HepG2 (cell line): ENCODE measurements at regions not wholly inside any gene's neighbourhood (a gene's known extent, or its start where the extent isn't known, plus 50 kb on each side); places are given as distances from the start of the nearest gene placed in this dataset.
A peak's percentile ranks its signal among the peaks of the same experiment; 100 is the strongest.
"Not testable (repeated sequence)": the region's sequence is repeated elsewhere in the genome, so short reads cannot be mapped to it uniquely, and the experiment has no call there.

Source experiments
- ATAC-seq: fragments of 200-7000 bp; cut with Tn5 transposase; 3 replicates; pipeline ENCODE4 v1.9.1; 2020; ENCODE audit warnings: mild to moderate bottlenecking, moderate library complexity
- BruUV-seq: library from RNA; stranded (reverse); fragments of 400-500 nt; replicated peaks from 2 replicates; lab custom pipeline; 2021; lab: Mats Ljungman, UMichigan
- CTCF ChIA-PET: fragments of 300-600 bp; formaldehyde crosslinking; extraction: SDS; loops from one replicate; lab custom pipeline; 2021; ENCODE audit warnings: low total read pairs, inconsistent platforms, low intra/inter-chr PET ratio; lab: Yijun Ruan, JAX
- POLR2A ChIA-PET: fragments of 350-600 bp; sonication (Branson Sonifier 250); formaldehyde crosslinking; loops from one replicate; lab custom pipeline; 2020; ENCODE audit warnings: antibody characterized with exemption, inconsistent platforms; lab: Yijun Ruan, JAX
- DNase-seq: peaks from one replicate; pipeline ENCODE4 v3.0.0-alpha.2; 2015; ENCODE audit warnings: low spot score
- FAIRE-seq: peaks from 3 replicates; lab custom pipeline; 2011; peaks lifted over from hg19 to GRCh38; lab: Jason Lieb, UNC
- H2AFZ ChIP-seq: one replicate; pipeline ENCODE4 v1.6.1; 2011; ENCODE audit warnings: low read length, inconsistent platforms
- H3K27ac ChIP-seq: fragments of 300-600 bp; 3 replicates; pipeline ENCODE4 v1.8.0; 2011; ENCODE audit warnings: mixed run types, mild to moderate bottlenecking, mixed read lengths, low read length, inconsistent platforms; ENCODE audit not compliant: insufficient read depth; ENCODE audit errors: extremely low read length
- H3K27me3 ChIP-seq, 2 experiments: fragments of 200-600 bp in 1 of 2; 2 replicates in 1 of 2; 3 replicates in 1 of 2; pipeline versions ENCODE4 v1.6.0 to v1.8.0; 2011; ENCODE audit warnings: low read length in 2 of 2, mild to moderate bottlenecking in 2 of 2, moderate library complexity in 2 of 2, inconsistent platforms in 1 of 2; ENCODE audit not compliant: insufficient read depth in 2 of 2, control insufficient read depth in 1 of 2
- H3K36me3 ChIP-seq, 2 experiments: fragments of 200-600 bp in 1 of 2; replicated peaks in 1 of 2; 2 replicates in 1 of 2; 3 replicates in 1 of 2; pipeline versions ENCODE4 v1.5.1 to v1.8.0; 2011; ENCODE audit warnings: low read length in 2 of 2, inconsistent platforms in 1 of 2; ENCODE audit not compliant: insufficient read depth in 2 of 2, control insufficient read depth in 1 of 2
- H3K4me1 ChIP-seq: 2 replicates; pipeline ENCODE4 v1.5.1; 2012; ENCODE audit warnings: low read length, inconsistent platforms; ENCODE audit not compliant: insufficient read depth
- H3K4me2 ChIP-seq: 2 replicates; pipeline ENCODE4 v1.6.0; 2011; ENCODE audit warnings: low read depth, low read length, inconsistent platforms
- H3K4me3 ChIP-seq, 3 experiments: fragments of 200-600 bp in 1 of 3; sonication (generic), shearing (Covaris generic) in 1 of 3; replicated peaks in 1 of 3; 2 replicates each; pipeline ENCODE4 v1.5.1; 2011 to 2016; ENCODE audit warnings: low read length in 3 of 3, inconsistent platforms in 2 of 3, low read depth in 2 of 3, mild to moderate bottlenecking in 2 of 3, control low read depth in 1 of 3, mixed read lengths in 1 of 3; ENCODE audit not compliant: insufficient read depth in 1 of 3
- H3K79me2 ChIP-seq: one replicate; pipeline ENCODE4 v1.6.1; 2011; ENCODE audit warnings: low read length, inconsistent platforms; ENCODE audit not compliant: insufficient read depth
- H3K9ac ChIP-seq: 2 replicates; pipeline ENCODE4 v1.6.0; 2011; ENCODE audit warnings: mild to moderate bottlenecking, low read depth, low read length, inconsistent platforms; ENCODE audit not compliant: insufficient read depth
- H3K9me3 ChIP-seq: 2 replicates; pipeline ENCODE4 v1.5.1; 2012; ENCODE audit warnings: mild to moderate bottlenecking, low read length
- H4K20me1 ChIP-seq: 2 replicates; pipeline ENCODE4 v1.6.0; 2011; ENCODE audit warnings: inconsistent platforms, mild to moderate bottlenecking, low read length, moderate library complexity; ENCODE audit not compliant: insufficient read depth
- WGBS: methylation state at CpG from one replicate; pipeline ENCODE4 v1.1.6; 2017; ENCODE audit warnings: low lambda C conversion rate; 5-methylcytosine and 5-hydroxymethylcytosine counted together
- in situ Hi-C: cut with HindIII; loops from 2 replicates; pipeline ENCODE4 v1.10.0; 2017; ENCODE audit warnings: low pct_unique_long_range_greater_than_20kb; ENCODE audit not compliant: extremely low pct_ligation_motif_present
- intact Hi-C: fragments of 100-400 bp; cut with micrococcal nuclease; formaldehyde crosslinking; loops from one replicate; pipeline ENCODE4 v1.10.0; 2022; ENCODE audit not compliant: unreplicated experiment

DNA sequence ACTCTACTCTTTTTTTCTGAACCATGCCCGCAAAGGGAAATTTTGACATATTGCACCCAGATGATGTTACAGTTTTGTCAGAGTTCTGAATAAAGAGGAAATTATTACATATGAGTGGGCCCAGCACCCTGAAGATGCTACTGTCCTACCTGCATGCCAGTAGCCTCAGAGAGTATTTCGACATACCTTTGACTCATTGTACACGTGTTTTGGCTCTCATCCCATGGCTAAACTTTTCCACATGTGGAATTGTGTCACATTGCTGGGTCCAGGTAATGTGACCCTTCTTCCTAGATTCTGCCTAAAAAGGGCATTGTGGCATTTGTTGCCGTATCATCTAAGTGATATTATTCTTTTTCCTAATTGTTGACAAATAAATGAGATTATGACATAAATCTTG is 175.7 kb upstream of the BPY2B start:
- H3K9ac ChIP-seq, H3K4me2 ChIP-seq, H2AFZ ChIP-seq, H3K27ac ChIP-seq, BruUV-seq, H3K9me3 ChIP-seq, FAIRE-seq, H3K27me3 ChIP-seq, DNase-seq, H3K36me3 ChIP-seq, ATAC-seq, H3K4me3 ChIP-seq, H3K4me1 ChIP-seq, POLR2A ChIA-PET, CTCF ChIA-PET, intact Hi-C loops, H3K79me2 ChIP-seq, in situ Hi-C loops, H4K20me1 ChIP-seq: not testable (repeated sequence)
- WGBS = no CpG with 5 or more reads among the region's 4 CpGs

DNA sequence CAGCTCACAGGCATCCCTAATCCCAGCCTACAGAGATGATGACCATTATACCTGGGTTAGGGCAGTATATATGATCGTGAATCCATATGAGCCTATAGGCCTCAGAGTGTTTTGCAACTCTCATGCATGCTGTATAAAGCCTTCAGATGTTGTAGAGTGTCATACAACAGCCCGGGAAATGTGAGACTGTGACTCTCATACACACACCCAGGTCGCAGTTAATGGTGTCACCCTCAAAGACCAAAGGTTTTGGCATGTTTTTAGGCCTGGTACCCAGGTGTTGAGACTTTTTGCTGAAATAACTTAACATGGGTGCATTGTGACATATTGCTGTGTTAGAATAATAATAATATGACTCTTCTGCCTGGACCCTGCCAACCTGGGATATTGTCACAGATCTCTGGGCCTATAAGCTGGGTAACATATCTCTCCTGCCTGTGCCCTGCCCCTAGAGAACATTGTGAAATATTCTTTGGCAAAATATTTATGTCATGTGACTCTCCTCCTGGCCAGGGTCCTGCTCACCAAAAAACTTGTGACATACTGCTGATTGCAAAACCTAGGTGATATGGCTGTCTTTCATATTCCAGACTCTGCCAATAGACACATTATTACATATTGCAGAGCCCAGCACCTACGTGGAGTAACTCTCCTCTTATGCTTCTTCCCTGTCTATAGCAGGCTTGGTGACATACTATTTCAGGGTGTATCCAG is 165.1 kb upstream of the BPY2B start:
- H4K20me1 ChIP-seq, intact Hi-C loops, H3K4me2 ChIP-seq, H3K9me3 ChIP-seq, POLR2A ChIA-PET, H3K36me3 ChIP-seq, BruUV-seq, DNase-seq, H3K79me2 ChIP-seq, in situ Hi-C loops, FAIRE-seq, H3K27ac ChIP-seq, ATAC-seq, H3K9ac ChIP-seq, H3K27me3 ChIP-seq, H3K4me3 ChIP-seq, CTCF ChIA-PET, H3K4me1 ChIP-seq, H2AFZ ChIP-seq: not testable (repeated sequence)
- WGBS = no CpG with 5 or more reads among the region's 4 CpGs

DNA sequence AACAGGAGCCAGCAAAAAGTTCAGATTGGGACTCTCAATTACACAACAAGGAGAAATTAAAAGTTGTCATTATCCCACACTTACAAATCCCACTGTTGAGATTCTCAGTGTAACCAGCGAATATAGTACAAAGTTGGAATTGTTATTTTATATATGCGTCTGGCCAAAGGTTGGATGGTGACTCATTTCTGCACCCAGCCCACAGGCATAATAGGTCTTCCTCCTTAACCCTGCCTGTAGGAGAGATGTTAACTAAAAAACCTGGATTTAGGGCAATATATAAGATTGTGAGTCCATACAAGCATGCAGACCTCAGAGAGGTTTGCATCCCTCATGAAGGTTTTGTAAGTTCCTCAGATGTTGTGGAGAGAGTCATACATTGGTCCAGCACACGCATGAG is 160.2 kb upstream of the BPY2B start:
- CTCF ChIA-PET = not testable (repeated sequence)

DNA sequence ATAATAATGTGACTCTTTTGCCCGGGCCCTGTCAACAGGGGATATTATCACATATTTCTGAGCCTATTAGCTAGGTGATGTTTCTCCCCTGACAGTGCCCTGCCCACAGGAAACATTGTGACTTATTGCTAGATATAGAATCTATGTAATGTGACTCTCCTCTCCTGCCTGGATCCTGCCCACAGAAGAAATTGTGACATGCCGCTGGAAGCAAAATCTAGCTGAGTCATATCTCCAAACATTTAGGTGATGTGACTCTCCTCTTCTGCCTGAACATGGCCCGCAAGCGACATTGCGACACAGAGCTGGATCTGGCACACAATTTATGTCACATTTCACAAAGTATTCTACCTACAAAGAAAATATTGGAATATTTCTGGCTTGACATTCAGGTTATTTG is 159.6 kb upstream of the BPY2B start:
- H3K27ac ChIP-seq, POLR2A ChIA-PET, in situ Hi-C loops, H3K36me3 ChIP-seq, H3K4me1 ChIP-seq, H3K27me3 ChIP-seq, H3K79me2 ChIP-seq, CTCF ChIA-PET, DNase-seq, BruUV-seq, H3K4me3 ChIP-seq, FAIRE-seq, H3K9ac ChIP-seq, intact Hi-C loops, H4K20me1 ChIP-seq, H2AFZ ChIP-seq, H3K4me2 ChIP-seq, H3K9me3 ChIP-seq: not testable (repeated sequence)
- ATAC-seq = peak; percentile 26
- WGBS = no CpG with 5 or more reads among the region's 5 CpGs

More for the DNA sequence above, 160.2 kb upstream of the BPY2B start:
- H3K27me3 ChIP-seq, H3K4me3 ChIP-seq, H3K27ac ChIP-seq, BruUV-seq, H2AFZ ChIP-seq, POLR2A ChIA-PET, FAIRE-seq, in situ Hi-C loops, H3K4me2 ChIP-seq, H3K4me1 ChIP-seq, H4K20me1 ChIP-seq, H3K9ac ChIP-seq, H3K36me3 ChIP-seq, intact Hi-C loops, DNase-seq, H3K79me2 ChIP-seq, H3K9me3 ChIP-seq: not testable (repeated sequence)
- WGBS = no CpG with 5 or more reads among the region's 3 CpGs
- ATAC-seq = peak; percentile 32; the same call in 2 of the 3 replicates
